Omental fat pad (tissue), 3 donors: ENCODE measurements at regions not wholly inside any gene's neighbourhood (a gene's known extent, or its start where the extent isn't known, plus 50 kb on each side); places are given as distances from the start of the nearest gene placed in this dataset.
"Not testable (repeated sequence)": the region's sequence is repeated elsewhere in the genome, so short reads cannot be mapped to it uniquely, and the experiment has no call there.

ENCODE experiments used
- ATAC-seq: fragments of 150-250 bp; one replicate; pipeline ENCODE4 v1.9.1; 2016; ENCODE audit warnings: mild to moderate bottlenecking, moderate library complexity; ENCODE audit not compliant: low FRiP score
- DNase-seq: peaks from one replicate; pipeline ENCODE4 v3.0.0-alpha.2; 2019; ENCODE audit warnings: low spot score
- CTCF ChIP-seq, 3 donors: fragments of 450-650 bp; IDR thresholded peaks; one replicate each; pipeline ENCODE4 v1.5.1; 2016 to 2017; ENCODE audit warnings: antibody characterized with exemption in 3 of 3, mild to moderate bottlenecking in 3 of 3, moderate library complexity in 2 of 3

- no peak for ATAC-seq
- no peak for DNase-seq
- TF ChIP-seq CTCF (IDR thresholded peaks at IDR 0.05): no peak
Observed at GRCh38 chr7:131665021-131665420, 108.6 kb upstream of the PODXL start.

GRCh38 chr7:131664570-131664969 is 108.1 kb upstream of the PODXL start:
- DNase-seq: no peak
- no peak for ATAC-seq

DNA sequence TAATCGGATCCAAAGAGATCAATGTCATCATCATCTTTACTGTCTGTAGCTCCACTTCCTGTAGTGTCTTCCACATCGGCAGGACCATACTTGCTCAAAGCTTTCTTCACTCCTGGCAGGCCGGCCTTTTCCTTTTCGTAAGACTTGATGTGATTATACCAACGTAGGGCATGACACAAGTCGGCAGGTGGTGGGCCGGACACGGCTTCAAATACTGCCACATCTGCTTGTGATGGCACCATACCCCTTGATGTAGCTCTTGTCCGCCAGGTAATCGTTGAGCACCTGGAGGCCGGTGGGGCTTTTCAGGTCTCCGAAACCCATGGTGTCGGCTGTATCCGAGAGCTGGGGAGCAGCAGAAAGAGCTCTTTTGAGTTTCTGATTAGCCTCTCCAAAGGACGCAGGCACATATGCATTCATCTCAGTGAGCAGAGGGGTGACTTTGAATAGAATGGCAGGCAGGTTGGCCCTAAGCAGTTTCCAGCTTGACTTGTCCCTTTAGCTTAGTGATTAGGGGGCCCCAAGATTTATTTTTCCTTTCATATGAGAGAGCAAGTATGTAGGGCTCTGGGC is 106.0 kb upstream of the PODXL start:
- not testable (repeated sequence) for DNase-seq, ATAC-seq

More at GRCh38 chr7:131664570-131664969, 108.1 kb upstream of the PODXL start:
- no peak for TF ChIP-seq CTCF (IDR thresholded peaks at IDR 0.05)

DNA sequence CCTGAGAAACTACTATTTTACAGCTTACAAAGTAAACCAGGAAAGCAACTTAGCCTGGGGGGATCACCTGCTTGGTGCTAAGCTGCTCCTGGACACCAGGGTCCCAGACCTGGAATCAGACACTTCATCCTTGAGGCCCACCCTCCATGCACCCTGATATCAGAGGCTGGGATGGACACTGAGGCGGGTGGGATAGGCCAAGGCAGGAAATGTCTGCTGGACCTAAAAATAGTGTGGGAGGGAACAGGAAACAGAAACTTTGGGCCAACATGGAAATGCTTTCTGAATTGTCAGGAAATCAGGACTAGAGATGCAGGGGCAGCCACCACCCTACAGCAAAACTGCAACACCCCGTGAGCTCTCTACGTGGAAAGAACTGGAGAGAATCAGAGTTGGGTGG is 101.5 kb upstream of the PODXL start:
- DNase-seq (no peak), ATAC-seq (no peak)
- TF ChIP-seq CTCF (IDR thresholded peaks at IDR 0.05): no peak

DNA sequence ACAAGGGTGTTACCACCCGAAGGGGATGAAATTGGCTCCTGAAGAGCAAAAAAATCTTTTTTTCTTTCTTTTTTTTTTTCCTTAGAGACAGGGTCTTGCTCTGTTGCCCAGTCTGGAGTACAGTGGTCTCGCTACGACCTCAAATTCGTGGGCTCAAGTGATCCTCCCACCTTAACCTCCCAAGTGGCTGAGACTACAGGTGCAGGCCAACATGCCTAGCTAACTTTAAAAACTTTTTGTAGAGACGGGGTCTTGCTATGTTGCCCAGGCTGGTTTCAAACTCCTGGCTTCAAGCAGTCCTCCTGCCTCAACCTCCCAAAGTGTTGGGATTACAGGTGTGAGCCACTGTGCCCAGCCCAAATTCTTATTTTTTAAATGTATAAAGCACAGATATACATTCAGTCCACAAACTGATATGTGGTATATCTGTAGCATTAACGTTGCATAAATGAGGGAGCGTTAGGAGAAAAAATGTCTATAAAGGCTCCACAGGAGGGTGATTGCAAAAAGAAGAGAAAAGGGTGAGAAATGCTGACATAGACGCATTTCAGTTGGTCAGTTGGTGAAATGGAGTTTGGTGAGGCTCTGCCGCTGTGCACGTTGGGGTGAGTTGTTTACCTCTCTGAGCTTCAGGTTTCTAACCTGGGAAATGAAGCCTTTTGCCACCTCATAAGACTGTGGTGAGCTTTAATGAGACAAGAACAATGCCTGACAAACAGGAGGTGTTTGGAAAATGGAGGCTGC is 100.7 kb upstream of the PODXL start:
- ATAC-seq (no peak), DNase-seq (no peak)
- no peak for TF ChIP-seq CTCF (IDR thresholded peaks at IDR 0.05)

GRCh38 chr7:131655866-131656265 is 99.4 kb upstream of the PODXL start:
- no peak for TF ChIP-seq CTCF (IDR thresholded peaks at IDR 0.05)
- ATAC-seq (no peak), DNase-seq (no peak)

DNA sequence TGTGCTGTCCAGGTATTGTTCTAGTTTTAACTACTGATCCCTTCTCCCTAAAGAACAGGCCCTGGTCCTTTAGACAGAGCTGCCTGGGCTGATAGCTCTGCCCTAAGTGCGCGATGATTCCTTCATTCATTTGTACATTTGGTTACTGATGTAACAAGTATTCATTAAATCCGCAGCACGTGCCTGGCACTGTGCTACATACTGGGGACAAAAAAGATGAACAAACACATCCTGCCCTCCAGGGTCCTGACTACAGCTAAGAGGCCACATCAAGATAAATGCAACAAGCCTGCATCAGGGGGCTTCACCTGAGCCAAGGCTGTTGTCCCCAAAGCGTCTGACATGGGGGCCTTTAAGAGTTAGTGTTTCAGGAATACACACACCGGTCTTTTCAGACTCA is 99.0 kb upstream of the PODXL start:
- DNase-seq (no peak), ATAC-seq (no peak)
- no peak for TF ChIP-seq CTCF (IDR thresholded peaks at IDR 0.05)
